WTC11 (cell line): ENCODE measurements at regions not wholly inside any gene's neighbourhood (a gene's known extent, or its start where the extent isn't known, plus 50 kb on each side); places are given as distances from the start of the nearest gene placed in this dataset.

Source experiments
- ATAC-seq: fragments of 200-7000 bp; cut with Tn5 transposase; 2 replicates; pipeline ENCODE4 v1.10.0; 2021; ENCODE audit warnings: mild to moderate bottlenecking, moderate library complexity
- CTCF ChIA-PET: fragments of 300-600 bp; sonication (Branson Sonifier 250); formaldehyde crosslinking; loops from one replicate; lab custom pipeline; 2021; ENCODE audit warnings: antibody characterized with exemption; lab: Charles Lee
- POLR2A ChIA-PET: fragments of 350-600 bp; sonication (Branson Sonifier 250); formaldehyde crosslinking; loops from one replicate; lab custom pipeline; 2021; ENCODE audit warnings: antibody characterized with exemption; lab: Charles Lee
- DNase-seq: peaks from one replicate; pipeline ENCODE4 v3.0.0; 2021; ENCODE audit warnings: low spot score
- H3K27ac Mint-ChIP-seq: 2 replicates; pipeline ENCODE4 v1.8.0; 2021; ENCODE audit warnings: mixed read lengths
- H3K27me3 Mint-ChIP-seq: 2 replicates; pipeline ENCODE4 v1.8.0; 2021; ENCODE audit warnings: low read depth, mild to moderate bottlenecking, moderate library complexity, mixed read lengths
- H3K36me3 Mint-ChIP-seq: 2 replicates; pipeline ENCODE4 v1.8.0; 2021; ENCODE audit warnings: mixed read lengths
- H3K4me1 Mint-ChIP-seq: 2 replicates; pipeline ENCODE4 v1.8.0; 2022; ENCODE audit warnings: mixed read lengths
- H3K4me3 Mint-ChIP-seq: 2 replicates; pipeline ENCODE4 v1.8.0; 2021; ENCODE audit warnings: mild to moderate bottlenecking, moderate library complexity, mixed read lengths
- H3K9me3 Mint-ChIP-seq: 2 replicates; pipeline ENCODE4 v1.8.0; 2021; ENCODE audit warnings: mixed read lengths
- ATF1 ChIP-seq: sonication (generic); formaldehyde crosslinking; IDR thresholded peaks from 2 replicates; pipeline ENCODE4 v1.8.1; 2023; ENCODE audit warnings: mild to moderate bottlenecking, moderate library complexity, missing genetic modification reagents
- CBFB ChIP-seq: sonication (generic); formaldehyde crosslinking; IDR thresholded peaks from 2 replicates; pipeline ENCODE4 v1.8.1; 2022; ENCODE audit warnings: mild to moderate bottlenecking, low read depth, missing genetic modification reagents
- CREB1 ChIP-seq: sonication (generic); formaldehyde crosslinking; IDR thresholded peaks from 2 replicates; pipeline ENCODE4 v1.8.0; 2023; ENCODE audit warnings: mild to moderate bottlenecking, missing genetic modification reagents
- ELF4 ChIP-seq: sonication (generic); formaldehyde crosslinking; IDR thresholded peaks from 2 replicates; pipeline ENCODE4 v1.8.1; 2022; ENCODE audit warnings: low read depth, mild to moderate bottlenecking, moderate library complexity, missing genetic modification reagents
- GTF2I ChIP-seq: fragments of 250-450 bp; sonication (Bioruptor Pico); conservative IDR thresholded peaks from 2 replicates; pipeline ENCODE4 v1.4.0; 2021; ENCODE audit warnings: mild to moderate bottlenecking
- JUN ChIP-seq: sonication (generic); formaldehyde crosslinking; IDR thresholded peaks from 2 replicates; pipeline ENCODE4 v1.8.0; 2023; ENCODE audit warnings: mild to moderate bottlenecking, missing genetic modification reagents
- NFATC4 ChIP-seq: fragments of 250-450 bp; sonication (Bioruptor Pico); IDR thresholded peaks from 2 replicates; pipeline ENCODE4 v1.9.0; 2021; ENCODE audit warnings: mild to moderate bottlenecking
- PRRX2 ChIP-seq: fragments of 250-450 bp; sonication (Bioruptor Pico); IDR thresholded peaks from 2 replicates; pipeline ENCODE4 v1.8.0; 2021; ENCODE audit warnings: mild to moderate bottlenecking
- RELA ChIP-seq: sonication (generic); formaldehyde crosslinking; IDR thresholded peaks from 2 replicates; pipeline ENCODE4 v1.8.1; 2022; ENCODE audit warnings: missing genetic modification reagents, mild to moderate bottlenecking, borderline replicate concordance
- RORB ChIP-seq: fragments of 250-450 bp; sonication (Bioruptor Pico); IDR thresholded peaks from 2 replicates; pipeline ENCODE4 v1.9.0; 2021; ENCODE audit warnings: mild to moderate bottlenecking
- ZNF232 ChIP-seq: sonication (generic); formaldehyde crosslinking; IDR thresholded peaks from 2 replicates; pipeline ENCODE4 v1.8.0; 2022; ENCODE audit warnings: mild to moderate bottlenecking, missing genetic modification reagents
- ZNF396 ChIP-seq: fragments of 250-450 bp; sonication (Bioruptor Pico); IDR thresholded peaks from 2 replicates; pipeline ENCODE4 v1.8.0; 2021; ENCODE audit warnings: mild to moderate bottlenecking, moderate library complexity, borderline replicate concordance
- TF ChIP-seq, protein P1 (sequence below): sonication (generic); formaldehyde crosslinking; IDR thresholded peaks from 2 replicates; pipeline ENCODE4 v1.8.1; 2022; ENCODE audit warnings: low read depth, mild to moderate bottlenecking, moderate library complexity, missing genetic modification reagents, borderline replicate concordance
- TF ChIP-seq, protein P2 (sequence below): sonication (generic); formaldehyde crosslinking; IDR thresholded peaks from 2 replicates; pipeline ENCODE4 v1.8.1; 2023; ENCODE audit warnings: mild to moderate bottlenecking, missing genetic modification reagents, moderate library complexity
- TF ChIP-seq, protein P3 (sequence below): fragments of 250-450 bp; sonication (Bioruptor Pico); IDR thresholded peaks from 2 replicates; pipeline ENCODE4 v1.8.0; 2021; ENCODE audit warnings: mild to moderate bottlenecking
- TF ChIP-seq, protein P4 (sequence below): sonication (generic); formaldehyde crosslinking; IDR thresholded peaks from 2 replicates; pipeline ENCODE4 v1.8.1; 2023; ENCODE audit warnings: mild to moderate bottlenecking, moderate library complexity, missing genetic modification reagents
- TF ChIP-seq, protein P5 (sequence below): sonication (generic); formaldehyde crosslinking; IDR thresholded peaks from 2 replicates; pipeline ENCODE4 v1.8.1; 2022; ENCODE audit warnings: mild to moderate bottlenecking, moderate library complexity, missing genetic modification reagents
- TF ChIP-seq, protein P6 (sequence below): sonication (generic); formaldehyde crosslinking; IDR thresholded peaks from 2 replicates; pipeline ENCODE4 v1.8.1; 2023; ENCODE audit warnings: mild to moderate bottlenecking, missing genetic modification reagents, moderate library complexity
- TF ChIP-seq, protein P7 (sequence below): sonication (generic); formaldehyde crosslinking; IDR thresholded peaks from 2 replicates; pipeline ENCODE4 v1.8.0; 2022; ENCODE audit warnings: mild to moderate bottlenecking, missing genetic modification reagents

DNA sequence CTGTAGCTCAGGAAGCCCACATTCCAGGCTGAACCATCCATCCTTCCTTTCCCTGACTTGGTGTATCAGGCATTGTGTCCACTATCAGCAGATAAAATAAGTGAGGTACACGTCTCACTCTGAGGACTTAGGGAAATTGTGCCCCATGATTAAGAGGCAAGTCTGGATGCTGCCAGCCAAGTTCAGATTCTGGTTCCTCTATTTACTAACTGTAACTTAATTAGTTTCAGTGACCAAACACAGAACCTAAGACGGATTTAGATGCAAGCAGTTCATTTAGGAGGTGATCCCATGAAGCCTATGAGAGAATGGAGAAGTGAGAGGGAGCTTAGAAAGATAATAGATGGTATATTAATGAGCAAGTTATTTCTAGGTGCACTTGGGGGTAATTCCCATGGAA, 56.6 kb upstream of the PACRGL start:
- ChIA-PET POLR2A (no interaction called here), CTCF (no interaction called here)
- Mint-ChIP-seq H3K9me3 (peaks cover 24% of the 10 kb centered on the region; the same call in 1 of the 2 replicates), H3K36me3 (no peaks in the 10 kb centered on the region), H3K27me3 (peaks cover 3% of the 10 kb centered on the region; the same call in 1 of the 2 replicates), H3K4me3 (no peak overlapping the region), H3K27ac (no peak overlapping the region), H3K4me1 (no peaks in the 10 kb centered on the region)
- DNase-seq (no peak), ATAC-seq (no peak)
- no peak for TF ChIP-seq ATF1 (CRISPR knock-in tag)
- no peak for TF ChIP-seq CBFB
- TF ChIP-seq, protein P1, sequence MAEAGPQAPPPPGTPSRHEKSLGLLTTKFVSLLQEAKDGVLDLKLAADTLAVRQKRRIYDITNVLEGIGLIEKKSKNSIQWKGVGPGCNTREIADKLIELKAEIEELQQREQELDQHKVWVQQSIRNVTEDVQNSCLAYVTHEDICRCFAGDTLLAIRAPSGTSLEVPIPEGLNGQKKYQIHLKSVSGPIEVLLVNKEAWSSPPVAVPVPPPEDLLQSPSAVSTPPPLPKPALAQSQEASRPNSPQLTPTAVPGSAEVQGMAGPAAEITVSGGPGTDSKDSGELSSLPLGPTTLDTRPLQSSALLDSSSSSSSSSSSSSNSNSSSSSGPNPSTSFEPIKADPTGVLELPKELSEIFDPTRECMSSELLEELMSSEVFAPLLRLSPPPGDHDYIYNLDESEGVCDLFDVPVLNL (CRISPR knock-in tag): no peak
- TF ChIP-seq, protein P2, sequence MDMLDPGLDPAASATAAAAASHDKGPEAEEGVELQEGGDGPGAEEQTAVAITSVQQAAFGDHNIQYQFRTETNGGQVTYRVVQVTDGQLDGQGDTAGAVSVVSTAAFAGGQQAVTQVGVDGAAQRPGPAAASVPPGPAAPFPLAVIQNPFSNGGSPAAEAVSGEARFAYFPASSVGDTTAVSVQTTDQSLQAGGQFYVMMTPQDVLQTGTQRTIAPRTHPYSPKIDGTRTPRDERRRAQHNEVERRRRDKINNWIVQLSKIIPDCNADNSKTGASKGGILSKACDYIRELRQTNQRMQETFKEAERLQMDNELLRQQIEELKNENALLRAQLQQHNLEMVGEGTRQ (CRISPR knock-in tag): no peak
- TF ChIP-seq RORB: no peak
- no peak for TF ChIP-seq GTF2I
- no peak for TF ChIP-seq ELF4 (CRISPR knock-in tag)
- TF ChIP-seq, protein P3, sequence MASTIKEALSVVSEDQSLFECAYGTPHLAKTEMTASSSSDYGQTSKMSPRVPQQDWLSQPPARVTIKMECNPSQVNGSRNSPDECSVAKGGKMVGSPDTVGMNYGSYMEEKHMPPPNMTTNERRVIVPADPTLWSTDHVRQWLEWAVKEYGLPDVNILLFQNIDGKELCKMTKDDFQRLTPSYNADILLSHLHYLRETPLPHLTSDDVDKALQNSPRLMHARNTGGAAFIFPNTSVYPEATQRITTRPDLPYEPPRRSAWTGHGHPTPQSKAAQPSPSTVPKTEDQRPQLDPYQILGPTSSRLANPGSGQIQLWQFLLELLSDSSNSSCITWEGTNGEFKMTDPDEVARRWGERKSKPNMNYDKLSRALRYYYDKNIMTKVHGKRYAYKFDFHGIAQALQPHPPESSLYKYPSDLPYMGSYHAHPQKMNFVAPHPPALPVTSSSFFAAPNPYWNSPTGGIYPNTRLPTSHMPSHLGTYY (CRISPR knock-in tag): no peak

DNA sequence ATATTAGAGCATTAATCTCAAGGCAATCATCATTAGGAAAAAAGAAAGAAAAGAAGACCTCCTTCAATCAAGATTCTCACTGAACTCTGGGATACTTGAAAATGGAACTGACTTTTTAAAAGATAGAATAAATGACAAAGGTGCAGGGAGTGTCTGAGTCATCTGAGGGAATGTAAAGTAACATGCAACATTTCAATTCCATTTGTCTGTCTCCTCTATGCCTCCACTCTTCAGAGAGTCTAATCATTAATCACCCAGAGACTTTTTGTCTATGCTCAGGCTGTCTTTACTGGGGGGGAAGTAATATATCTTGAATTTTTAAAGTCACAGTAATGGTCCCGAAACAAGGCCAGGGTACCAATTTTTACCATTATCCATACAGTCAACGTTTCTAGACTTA, 55.0 kb upstream of the PACRGL start:
- ATAC-seq (no peak), DNase-seq (no peak)
- ChIA-PET POLR2A (no interaction called here), CTCF (no interaction called here)
- Mint-ChIP-seq H3K27ac (no peak overlapping the region), H3K4me3 (no peak overlapping the region), H3K4me1 (no peaks in the 10 kb centered on the region; the same call in 1 of the 2 replicates), H3K36me3 (no peaks in the 10 kb centered on the region), H3K27me3 (peaks cover 3% of the 10 kb centered on the region; the same call in 1 of the 2 replicates), H3K9me3 (peaks cover 29% of the 10 kb centered on the region)
- TF ChIP-seq ZNF396 (no peak), JUN (no peak)

DNA sequence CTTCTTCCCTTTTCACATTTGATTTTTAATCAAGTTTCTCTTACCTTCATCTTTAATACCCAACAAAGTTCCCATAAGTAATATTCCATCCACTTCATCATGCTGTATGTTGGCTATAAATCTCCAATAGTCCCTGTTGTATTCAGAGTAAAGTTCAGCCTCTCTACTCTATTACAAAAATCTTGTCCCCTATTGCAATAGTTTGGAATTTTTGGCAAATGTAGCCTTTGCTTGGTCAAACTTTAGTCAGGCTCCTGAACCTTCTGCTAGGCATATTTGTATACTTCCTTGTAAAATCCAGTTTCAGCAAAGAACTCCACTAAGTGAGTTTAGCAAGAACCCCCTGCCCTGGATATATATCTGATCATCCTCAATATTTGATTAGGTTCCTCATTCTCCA, 54.0 kb upstream of the PACRGL start:
- Mint-ChIP-seq H3K4me3 (no peak overlapping the region), H3K36me3 (no peaks in the 10 kb centered on the region), H3K4me1 (no peaks in the 10 kb centered on the region; the same call in 1 of the 2 replicates), H3K9me3 (peaks cover 26% of the 10 kb centered on the region), H3K27me3 (peaks cover 3% of the 10 kb centered on the region; the same call in 1 of the 2 replicates), H3K27ac (no peak overlapping the region)
- TF ChIP-seq, protein P4, sequence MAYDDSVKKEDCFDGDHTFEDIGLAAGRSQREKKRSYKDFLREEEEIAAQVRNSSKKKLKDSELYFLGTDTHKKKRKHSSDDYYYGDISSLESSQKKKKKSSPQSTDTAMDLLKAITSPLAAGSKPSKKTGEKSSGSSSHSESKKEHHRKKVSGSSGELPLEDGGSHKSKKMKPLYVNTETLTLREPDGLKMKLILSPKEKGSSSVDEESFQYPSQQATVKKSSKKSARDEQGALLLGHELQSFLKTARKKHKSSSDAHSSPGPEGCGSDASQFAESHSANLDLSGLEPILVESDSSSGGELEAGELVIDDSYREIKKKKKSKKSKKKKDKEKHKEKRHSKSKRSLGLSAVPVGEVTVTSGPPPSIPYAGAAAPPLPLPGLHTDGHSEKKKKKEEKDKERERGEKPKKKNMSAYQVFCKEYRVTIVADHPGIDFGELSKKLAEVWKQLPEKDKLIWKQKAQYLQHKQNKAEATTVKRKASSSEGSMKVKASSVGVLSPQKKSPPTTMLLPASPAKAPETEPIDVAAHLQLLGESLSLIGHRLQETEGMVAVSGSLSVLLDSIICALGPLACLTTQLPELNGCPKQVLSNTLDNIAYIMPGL (CRISPR knock-in tag): no peak
- no peak for TF ChIP-seq CREB1 (CRISPR knock-in tag)
- TF ChIP-seq PRRX2 (CRISPR knock-in tag): no peak
- TF ChIP-seq, protein P5, sequence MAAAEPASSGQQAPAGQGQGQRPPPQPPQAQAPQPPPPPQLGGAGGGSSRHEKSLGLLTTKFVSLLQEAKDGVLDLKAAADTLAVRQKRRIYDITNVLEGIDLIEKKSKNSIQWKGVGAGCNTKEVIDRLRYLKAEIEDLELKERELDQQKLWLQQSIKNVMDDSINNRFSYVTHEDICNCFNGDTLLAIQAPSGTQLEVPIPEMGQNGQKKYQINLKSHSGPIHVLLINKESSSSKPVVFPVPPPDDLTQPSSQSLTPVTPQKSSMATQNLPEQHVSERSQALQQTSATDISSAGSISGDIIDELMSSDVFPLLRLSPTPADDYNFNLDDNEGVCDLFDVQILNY (CRISPR knock-in tag): no peak
- TF ChIP-seq, protein P6, sequence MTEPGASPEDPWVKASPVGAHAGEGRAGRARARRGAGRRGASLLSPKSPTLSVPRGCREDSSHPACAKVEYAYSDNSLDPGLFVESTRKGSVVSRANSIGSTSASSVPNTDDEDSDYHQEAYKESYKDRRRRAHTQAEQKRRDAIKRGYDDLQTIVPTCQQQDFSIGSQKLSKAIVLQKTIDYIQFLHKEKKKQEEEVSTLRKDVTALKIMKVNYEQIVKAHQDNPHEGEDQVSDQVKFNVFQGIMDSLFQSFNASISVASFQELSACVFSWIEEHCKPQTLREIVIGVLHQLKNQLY: no peak
- TF ChIP-seq, protein P7, sequence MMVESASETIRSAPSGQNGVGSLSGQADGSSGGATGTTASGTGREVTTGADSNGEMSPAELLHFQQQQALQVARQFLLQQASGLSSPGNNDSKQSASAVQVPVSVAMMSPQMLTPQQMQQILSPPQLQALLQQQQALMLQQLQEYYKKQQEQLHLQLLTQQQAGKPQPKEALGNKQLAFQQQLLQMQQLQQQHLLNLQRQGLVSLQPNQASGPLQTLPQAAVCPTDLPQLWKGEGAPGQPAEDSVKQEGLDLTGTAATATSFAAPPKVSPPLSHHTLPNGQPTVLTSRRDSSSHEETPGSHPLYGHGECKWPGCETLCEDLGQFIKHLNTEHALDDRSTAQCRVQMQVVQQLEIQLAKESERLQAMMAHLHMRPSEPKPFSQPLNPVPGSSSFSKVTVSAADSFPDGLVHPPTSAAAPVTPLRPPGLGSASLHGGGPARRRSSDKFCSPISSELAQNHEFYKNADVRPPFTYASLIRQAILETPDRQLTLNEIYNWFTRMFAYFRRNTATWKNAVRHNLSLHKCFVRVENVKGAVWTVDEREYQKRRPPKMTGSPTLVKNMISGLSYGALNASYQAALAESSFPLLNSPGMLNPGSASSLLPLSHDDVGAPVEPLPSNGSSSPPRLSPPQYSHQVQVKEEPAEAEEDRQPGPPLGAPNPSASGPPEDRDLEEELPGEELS: no peak
- TF ChIP-seq ZNF232 (CRISPR knock-in tag): no peak
- no peak for TF ChIP-seq RELA (CRISPR knock-in tag)
- TF ChIP-seq NFATC4 (CRISPR knock-in tag): no peak
- ATAC-seq: no peak
- no peak for DNase-seq
- CTCF ChIA-PET: no interaction called here
- POLR2A ChIA-PET: no interaction called here
